T-helper 17 cell (primary cell): ENCODE measurements at regions not wholly inside any gene's neighbourhood (a gene's known extent, or its start where the extent isn't known, plus 50 kb on each side); places are given as distances from the start of the nearest gene placed in this dataset.
"Not testable (repeated sequence)": the region's sequence is repeated elsewhere in the genome, so short reads cannot be mapped to it uniquely, and the experiment has no call there.

ENCODE experiments used
- ATAC-seq: fragments of 150-1000 bp; cut with Tn5 transposase; 2 replicates; pipeline ENCODE4 v1.10.0; 2021; ENCODE audit warnings: mild to moderate bottlenecking, moderate library complexity
- DNase-seq, 3 donors: peaks; one replicate each; pipeline versions ENCODE4 v3.0.0 to v3.0.0-alpha.2; 2020 to 2021
- H3K9me3 ChIP-seq: one replicate; pipeline ENCODE4 v1.7.0; 2013; ENCODE audit warnings: low read length, mild to moderate bottlenecking; ENCODE audit not compliant: control insufficient read depth, poor library complexity, severe bottlenecking
- H3K27ac Mint-ChIP-seq: one replicate; pipeline ENCODE4 v1.8.0; 2022; ENCODE audit warnings: mild to moderate bottlenecking, moderate library complexity, mixed read lengths
- H3K27me3 Mint-ChIP-seq: one replicate; pipeline ENCODE4 v1.8.0; 2022; ENCODE audit warnings: mixed read lengths
- H3K36me3 Mint-ChIP-seq: one replicate; pipeline ENCODE4 v1.8.0; 2022; ENCODE audit warnings: low read depth, mixed read lengths
- H3K4me1 Mint-ChIP-seq: one replicate; pipeline ENCODE4 v1.8.0; 2022; ENCODE audit warnings: mild to moderate bottlenecking, mixed read lengths
- H3K4me3 Mint-ChIP-seq: one replicate; pipeline ENCODE4 v1.8.0; 2022; ENCODE audit warnings: mild to moderate bottlenecking, moderate library complexity, mixed read lengths

DNA sequence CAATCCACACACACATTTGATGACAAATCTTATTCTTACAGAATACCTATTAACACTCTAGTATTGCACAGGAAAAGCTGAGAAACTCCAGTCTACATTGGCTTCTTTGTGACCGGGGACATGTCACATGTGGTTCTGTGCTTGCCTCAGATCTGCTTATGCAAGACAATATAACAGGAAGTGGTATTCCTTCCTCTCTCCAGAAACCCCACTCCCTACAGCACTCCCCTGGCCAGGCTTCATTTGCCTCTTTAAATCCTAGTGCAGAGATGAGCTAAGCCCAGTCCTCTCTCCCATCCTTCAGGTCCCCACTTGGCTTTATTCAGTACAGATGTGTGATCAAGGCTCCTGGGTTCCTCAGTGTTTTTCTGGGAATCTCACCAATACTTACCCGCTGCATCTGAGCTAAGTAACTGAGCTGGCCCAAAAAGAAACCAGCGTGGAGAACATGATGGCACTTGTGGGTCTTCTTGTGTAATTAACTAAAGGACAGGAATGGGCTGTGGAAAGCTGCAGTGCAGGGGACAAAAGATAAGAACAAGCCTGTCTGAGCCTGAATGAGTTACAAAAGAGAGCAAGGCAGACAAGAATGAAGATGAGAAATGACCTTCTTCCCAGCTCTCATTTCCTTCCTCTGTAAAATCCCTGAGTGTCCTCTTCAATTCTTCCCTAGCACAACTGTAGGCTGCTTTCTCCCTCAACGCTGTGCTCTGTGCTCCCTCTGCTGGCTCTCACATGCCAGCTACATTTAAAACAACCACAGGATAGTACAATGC, 105.6 kb downstream of the HNRNPD start:
- H3K4me3 Mint-ChIP-seq, result no peak overlapping the region
- peaks cover 3% of the 10 kb centered on the region for H3K36me3 Mint-ChIP-seq
- ATAC-seq (peak; percentile 89), DNase-seq (no peak)
- H3K27ac Mint-ChIP-seq, result no peak overlapping the region
- peaks cover 22% of the 10 kb centered on the region for H3K27me3 Mint-ChIP-seq
- no peaks in the 10 kb centered on the region for H3K9me3 ChIP-seq
- peaks cover 16% of the 10 kb centered on the region for H3K4me1 Mint-ChIP-seq

DNA sequence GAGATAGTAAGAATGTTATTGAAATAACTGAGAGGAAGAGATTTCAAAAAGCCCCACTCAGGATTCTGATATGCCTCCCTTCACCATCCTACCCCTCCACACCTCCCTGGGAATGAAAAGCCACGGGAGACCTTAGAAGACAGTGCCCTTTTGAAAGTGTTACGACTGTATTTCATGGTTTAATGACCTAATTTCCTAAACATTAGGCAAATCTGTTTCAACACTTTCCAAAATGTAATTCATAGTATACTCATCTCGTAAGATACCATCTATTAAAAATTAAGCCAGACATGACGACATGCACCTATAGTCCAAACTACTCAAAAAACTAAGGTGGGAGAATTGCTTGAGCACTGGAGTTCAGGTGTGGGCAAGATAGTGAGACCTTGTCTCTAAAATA, 106.3 kb downstream of the HNRNPD start:
- Mint-ChIP-seq H3K4me3 (no peak overlapping the region), H3K27me3 (peaks cover 15% of the 10 kb centered on the region), H3K27ac (no peak overlapping the region), H3K36me3 (no peaks in the 10 kb centered on the region), H3K4me1 (peaks cover 12% of the 10 kb centered on the region)
- no peak for ATAC-seq
- no peaks in the 10 kb centered on the region for H3K9me3 ChIP-seq
- DNase-seq, result no peak

DNA sequence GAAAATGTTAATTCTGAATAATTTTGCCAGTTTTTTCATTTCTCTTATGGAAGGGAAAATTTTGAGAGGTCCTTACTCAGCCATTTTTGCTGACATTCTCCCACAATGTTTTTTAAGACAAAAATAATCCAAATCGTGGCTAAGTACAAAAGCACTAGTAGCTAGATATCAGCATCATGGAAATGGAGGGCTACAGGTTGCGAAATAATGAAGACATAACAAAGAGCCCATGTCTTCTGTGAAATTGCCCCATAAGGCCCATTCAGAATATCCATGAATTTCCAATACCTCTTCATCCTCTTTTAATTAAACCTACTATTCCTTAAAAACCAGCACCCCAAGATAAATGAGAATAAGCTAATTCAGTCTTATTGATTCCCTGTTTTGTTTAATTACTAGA, 107.4 kb downstream of the HNRNPD start:
- peaks cover 15% of the 10 kb centered on the region for H3K27me3 Mint-ChIP-seq
- H3K36me3 Mint-ChIP-seq, result no peaks in the 10 kb centered on the region
- H3K4me3 Mint-ChIP-seq, result no peak overlapping the region
- no peak overlapping the region for H3K27ac Mint-ChIP-seq
- DNase-seq (no peak), ATAC-seq (no peak)
- H3K4me1 Mint-ChIP-seq, result peaks cover 12% of the 10 kb centered on the region
- no peaks in the 10 kb centered on the region for H3K9me3 ChIP-seq

DNA sequence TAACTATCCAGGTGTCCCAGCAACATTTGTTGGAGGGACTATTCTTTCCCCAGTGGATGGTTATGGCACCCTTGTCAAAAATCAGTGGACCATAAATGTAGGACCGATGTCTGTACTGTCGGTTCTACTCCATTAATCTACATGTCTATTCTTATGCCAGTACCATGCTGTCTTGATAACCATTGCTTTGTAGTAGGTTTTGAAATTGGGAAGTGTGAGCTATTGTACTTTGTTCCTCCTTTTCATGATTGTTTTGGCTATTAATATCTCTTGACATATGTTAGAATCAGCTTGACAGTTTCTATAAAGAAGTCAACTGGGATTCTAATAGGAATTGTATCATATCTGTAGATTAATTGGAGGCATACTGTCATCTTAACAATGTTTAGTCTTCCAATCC, 112.7 kb downstream of the HNRNPD start:
- Mint-ChIP-seq H3K4me3 (no peak overlapping the region), H3K36me3 (no peaks in the 10 kb centered on the region), H3K27ac (no peak overlapping the region), H3K27me3 (peaks cover 10% of the 10 kb centered on the region), H3K4me1 (peaks cover 4% of the 10 kb centered on the region)
- ATAC-seq (no peak), DNase-seq (no peak)
- H3K9me3 ChIP-seq, result no peaks in the 10 kb centered on the region

DNA sequence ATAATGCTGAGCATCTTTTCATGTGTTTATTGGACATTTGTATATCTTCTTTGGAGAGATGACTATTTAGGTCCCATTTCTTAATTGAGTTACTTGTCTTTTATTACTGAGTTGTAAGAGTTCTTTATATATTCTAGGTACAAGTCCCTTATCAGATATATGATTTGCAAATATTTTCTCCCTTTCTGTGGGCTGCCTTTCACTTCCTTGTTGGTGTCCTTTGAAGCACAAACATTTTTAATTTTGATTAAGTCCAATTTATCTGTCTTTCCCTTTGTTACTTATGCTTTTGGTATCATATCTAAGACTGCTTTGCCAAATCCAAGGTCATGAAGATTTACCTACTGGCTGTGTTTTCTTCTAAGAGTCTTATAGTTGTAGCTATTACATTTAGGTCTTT, 113.2 kb downstream of the HNRNPD start:
- ATAC-seq (no peak), DNase-seq (no peak)
- Mint-ChIP-seq H3K27me3 (peaks cover 10% of the 10 kb centered on the region), H3K4me1 (peaks cover 4% of the 10 kb centered on the region), H3K27ac (no peak overlapping the region), H3K36me3 (no peaks in the 10 kb centered on the region), H3K4me3 (no peak overlapping the region)
- no peaks in the 10 kb centered on the region for H3K9me3 ChIP-seq

DNA sequence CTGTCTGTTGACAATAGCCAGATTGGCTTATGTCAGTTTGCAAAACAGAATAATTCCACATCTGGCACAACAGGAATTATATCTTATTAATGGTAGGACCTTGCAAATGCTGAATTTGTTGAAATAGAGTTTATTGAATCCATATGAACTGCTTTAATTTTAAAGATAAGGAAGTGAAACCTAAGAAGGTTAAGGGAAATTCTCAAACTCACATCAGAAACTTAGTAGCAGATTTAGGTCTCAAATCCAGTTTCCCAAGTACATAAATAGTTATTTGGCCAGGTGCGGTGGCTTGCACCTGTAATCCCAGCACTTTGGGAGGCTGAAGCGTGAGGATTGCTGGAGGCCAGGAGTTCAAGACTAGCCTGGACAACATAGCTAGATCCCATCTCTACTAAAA, 117.1 kb downstream of the HNRNPD start:
- DNase-seq, result no peak
- Mint-ChIP-seq H3K27ac (no peak overlapping the region), H3K27me3 (peaks cover 5% of the 10 kb centered on the region), H3K4me1 (peaks cover 4% of the 10 kb centered on the region), H3K4me3 (no peak overlapping the region), H3K36me3 (no peaks in the 10 kb centered on the region)
- no peaks in the 10 kb centered on the region for H3K9me3 ChIP-seq
- ATAC-seq, result no peak

DNA sequence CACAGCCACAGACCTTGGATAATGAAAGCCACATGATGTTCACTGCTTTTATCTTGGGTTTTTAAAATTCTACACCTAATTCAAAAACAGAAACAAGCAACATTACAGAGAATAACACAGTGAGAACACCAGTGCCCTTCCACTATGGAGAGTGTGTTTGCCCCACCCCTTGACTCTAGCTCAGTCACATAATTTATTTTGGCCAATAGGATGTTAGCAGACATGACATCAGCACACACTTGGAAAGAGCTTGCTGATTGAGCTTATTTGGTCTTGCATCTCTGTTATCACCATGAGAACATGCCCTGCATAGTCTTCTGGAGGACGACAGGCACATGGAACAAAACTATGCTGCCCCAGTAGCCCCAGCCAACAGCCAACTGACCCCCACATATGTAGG, 118.1 kb downstream of the HNRNPD start:
- H3K9me3 ChIP-seq, result no peaks in the 10 kb centered on the region
- H3K36me3 Mint-ChIP-seq, result no peaks in the 10 kb centered on the region
- ATAC-seq (no peak), DNase-seq (no peak)
- peaks cover 5% of the 10 kb centered on the region for H3K27me3 Mint-ChIP-seq
- peaks cover 4% of the 10 kb centered on the region for H3K4me1 Mint-ChIP-seq
- H3K27ac Mint-ChIP-seq, result no peak overlapping the region
- no peak overlapping the region for H3K4me3 Mint-ChIP-seq

DNA sequence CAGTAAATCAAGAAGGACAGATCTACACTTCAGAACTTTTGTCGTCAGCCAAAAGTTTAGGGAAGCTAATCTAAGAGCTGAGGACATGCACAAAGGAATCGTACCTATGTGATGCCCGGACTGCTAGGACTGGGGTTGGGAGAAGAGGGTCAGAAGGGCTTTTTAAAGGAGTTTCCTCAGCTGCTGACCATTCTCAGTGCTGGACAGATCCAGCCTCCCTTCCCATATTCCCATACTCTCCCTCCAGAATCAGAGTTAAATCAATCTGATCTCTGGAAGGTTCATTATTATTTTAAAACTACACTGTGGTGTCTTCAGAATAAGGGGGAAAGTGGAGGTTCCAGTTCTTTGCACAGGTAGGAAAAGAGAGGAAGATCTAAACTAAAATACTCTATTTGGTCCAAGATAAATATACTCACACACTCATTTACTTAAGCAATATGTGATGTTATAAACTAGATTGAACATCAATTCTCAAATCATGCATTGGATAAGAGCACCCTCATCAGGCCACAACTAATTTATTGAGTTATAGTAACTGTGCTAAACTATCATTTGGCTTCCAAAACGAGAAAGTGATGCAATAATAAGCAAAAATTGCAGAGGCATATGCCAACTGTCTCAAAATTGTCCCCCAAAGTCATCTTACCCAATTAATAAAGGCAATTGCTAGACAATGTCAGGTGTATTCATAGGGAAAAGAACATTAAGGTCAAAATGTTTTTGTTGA, 124.7 kb downstream of the HNRNPD start:
- Mint-ChIP-seq H3K27me3 (peaks cover 6% of the 10 kb centered on the region), H3K4me1 (no peaks in the 10 kb centered on the region), H3K4me3 (no peak overlapping the region), H3K27ac (no peak overlapping the region), H3K36me3 (no peaks in the 10 kb centered on the region)
- ATAC-seq, result no peak
- H3K9me3 ChIP-seq, result no peaks in the 10 kb centered on the region
- no peak for DNase-seq

DNA sequence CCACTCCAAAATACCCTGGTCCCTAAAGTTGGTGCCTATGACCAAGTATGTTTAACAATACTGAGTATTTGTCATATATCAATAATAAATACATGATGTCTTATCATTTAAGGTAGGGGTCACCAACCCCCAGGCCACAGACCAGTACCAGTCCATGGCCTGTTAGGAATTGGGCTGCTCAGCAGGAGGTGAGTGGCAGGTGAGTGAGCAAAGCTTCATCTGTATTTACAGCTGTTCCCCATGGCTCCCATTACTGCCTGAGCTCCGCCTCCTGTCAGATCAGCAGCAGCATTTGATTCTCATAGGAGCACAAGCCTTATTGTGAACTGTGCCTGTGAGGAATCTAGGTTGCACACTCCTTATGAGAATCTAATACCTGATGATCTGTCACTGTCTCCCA, 126.2 kb downstream of the HNRNPD start:
- no peaks in the 10 kb centered on the region for H3K4me1 Mint-ChIP-seq

DNA sequence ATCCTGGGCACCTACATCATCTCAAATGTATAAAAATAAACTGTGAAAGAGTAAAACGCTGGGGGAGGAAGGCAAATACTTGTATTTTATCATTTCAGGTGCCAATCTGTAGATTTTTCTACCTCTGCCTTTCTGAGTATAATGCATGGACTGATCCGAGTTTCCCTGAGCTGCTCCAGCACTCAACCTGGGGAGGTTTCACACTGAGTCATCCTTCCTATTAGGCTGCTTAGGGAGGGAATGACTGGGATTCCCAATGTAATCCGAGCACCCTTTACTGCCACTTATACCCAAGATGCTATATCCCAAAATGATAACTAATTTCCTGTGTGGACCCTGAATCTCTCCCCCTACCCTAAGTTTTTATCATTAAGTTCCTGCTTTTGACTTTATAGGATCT, 126.6 kb downstream of the HNRNPD start:
- H3K27me3 Mint-ChIP-seq, result peaks cover 6% of the 10 kb centered on the region
- no peak overlapping the region for H3K27ac Mint-ChIP-seq
- no peaks in the 10 kb centered on the region for H3K36me3 Mint-ChIP-seq
- H3K4me1 Mint-ChIP-seq, result no peaks in the 10 kb centered on the region
- no peak overlapping the region for H3K4me3 Mint-ChIP-seq
- H3K9me3 ChIP-seq, result no peaks in the 10 kb centered on the region
- no peak for ATAC-seq
- no peak for DNase-seq

More for the DNA sequence above, 126.2 kb downstream of the HNRNPD start:
- Mint-ChIP-seq H3K4me3 (no peak overlapping the region), H3K36me3 (no peaks in the 10 kb centered on the region), H3K27me3 (peaks cover 6% of the 10 kb centered on the region), H3K27ac (no peak overlapping the region)
- DNase-seq, result no peak
- H3K9me3 ChIP-seq, result no peaks in the 10 kb centered on the region
- ATAC-seq, result no peak

DNA sequence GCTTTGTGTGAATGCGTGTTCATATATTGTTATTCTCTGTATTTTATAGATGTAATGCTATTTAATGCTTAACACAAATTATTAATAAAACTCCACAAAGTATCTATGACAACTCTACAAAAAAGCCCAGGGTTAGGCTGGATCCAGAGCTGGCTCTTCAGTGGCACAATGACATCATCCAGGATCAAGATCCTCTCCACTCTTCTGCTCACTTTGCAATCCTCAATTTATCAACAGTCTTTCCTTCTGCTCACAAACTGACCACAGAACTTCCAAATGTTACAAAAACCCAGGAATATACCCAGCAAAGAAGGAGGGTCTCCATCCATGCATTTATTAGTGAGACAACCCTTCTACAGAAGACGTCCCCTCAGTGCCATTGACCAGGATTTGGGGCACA, 132.3 kb downstream of the HNRNPD start:
- Mint-ChIP-seq H3K27me3 (no peaks in the 10 kb centered on the region), H3K4me3 (no peak overlapping the region), H3K4me1 (no peaks in the 10 kb centered on the region), H3K36me3 (no peaks in the 10 kb centered on the region), H3K27ac (no peak overlapping the region)
- peaks cover 6% of the 10 kb centered on the region for H3K9me3 ChIP-seq
- DNase-seq (no peak), ATAC-seq (no peak)

DNA sequence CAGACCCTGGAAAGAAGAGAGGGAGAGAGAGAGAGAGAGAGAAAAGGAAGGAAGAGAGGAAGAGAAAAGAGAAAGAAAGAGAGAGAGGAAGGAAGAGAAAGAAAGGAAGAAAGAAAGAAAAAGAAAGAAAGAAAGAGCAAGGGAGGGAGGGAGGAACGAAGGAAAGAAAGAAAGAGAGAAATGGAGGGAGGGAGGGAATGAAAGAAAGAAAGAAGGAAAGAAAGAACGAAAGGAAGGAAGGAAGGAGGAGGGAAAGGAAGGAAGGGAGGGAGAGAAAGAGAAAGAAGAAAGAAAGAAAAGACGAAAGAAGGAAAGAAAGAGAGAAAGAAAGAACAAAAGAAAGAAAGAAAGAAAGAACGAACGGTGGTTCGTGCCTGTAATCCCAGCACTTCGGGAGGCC, 133.4 kb downstream of the HNRNPD start:
- DNase-seq, result no peak
- no peak for ATAC-seq
- Mint-ChIP-seq H3K27me3 (no peaks in the 10 kb centered on the region), H3K4me3 (no peak overlapping the region), H3K4me1 (no peaks in the 10 kb centered on the region), H3K27ac (no peak overlapping the region), H3K36me3 (no peaks in the 10 kb centered on the region)
- H3K9me3 ChIP-seq, result peaks cover 6% of the 10 kb centered on the region

DNA sequence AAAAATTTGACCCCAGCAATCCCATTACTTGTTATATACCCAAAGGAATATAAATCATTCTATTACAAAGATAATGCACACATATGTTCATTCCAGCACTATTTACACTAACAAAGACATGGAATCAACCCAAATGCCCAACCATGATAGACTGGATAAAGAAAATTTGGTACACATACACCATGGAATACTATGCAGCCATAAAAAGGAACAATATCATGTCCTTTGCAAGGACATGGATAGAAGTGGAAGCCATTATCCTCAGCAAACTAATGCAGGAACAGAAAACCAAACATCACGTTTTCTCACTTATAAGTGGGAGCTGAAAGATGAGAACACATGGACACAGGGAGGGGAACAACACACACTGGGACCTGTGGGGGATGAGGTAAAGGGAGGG, 136.6 kb downstream of the HNRNPD start:
- not testable (repeated sequence) for H3K4me1 Mint-ChIP-seq, H3K27ac Mint-ChIP-seq, H3K36me3 Mint-ChIP-seq, ATAC-seq, H3K4me3 Mint-ChIP-seq, H3K9me3 ChIP-seq, H3K27me3 Mint-ChIP-seq, DNase-seq

DNA sequence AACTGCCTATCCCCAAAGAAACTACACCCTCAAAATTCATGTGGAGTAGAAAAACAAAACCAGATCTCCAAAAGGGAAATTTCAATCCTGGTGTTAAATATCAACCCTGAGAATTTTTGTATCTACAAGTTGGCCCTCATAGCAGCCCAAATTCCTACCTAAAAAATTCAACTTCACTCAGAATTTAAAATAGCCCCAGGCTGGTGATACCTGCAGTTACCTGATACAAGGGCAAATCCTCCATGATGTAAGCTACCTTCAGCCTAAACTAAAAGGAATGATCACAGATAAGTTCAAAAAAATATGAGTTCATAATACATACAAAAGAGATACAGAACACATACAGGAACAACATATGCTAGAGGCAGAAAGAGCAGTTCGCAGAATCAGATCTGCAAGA, 138.4 kb downstream of the HNRNPD start:
- no peaks in the 10 kb centered on the region for H3K36me3 Mint-ChIP-seq
- H3K9me3 ChIP-seq, result peaks cover 6% of the 10 kb centered on the region
- peaks cover 18% of the 10 kb centered on the region for H3K27me3 Mint-ChIP-seq
- H3K4me1 Mint-ChIP-seq, result no peaks in the 10 kb centered on the region
- H3K4me3 Mint-ChIP-seq, result no peak overlapping the region
- DNase-seq (no peak), ATAC-seq (no peak)
- H3K27ac Mint-ChIP-seq, result no peak overlapping the region
